H1 (cell line): ENCODE measurements at regions not wholly inside any gene's neighbourhood (a gene's known extent, or its start where the extent isn't known, plus 50 kb on each side); places are given as distances from the start of the nearest gene placed in this dataset.

Experiments
- ASH2L ChIP-seq: fragments of 200-600, 300-600 bp; sonication (generic); IDR thresholded peaks from one replicate; pipeline ENCODE4 v1.7.1; 2017; ENCODE audit warnings: low read length
- CHD1 ChIP-seq: IDR thresholded peaks from 2 replicates; pipeline ENCODE4 v1.6.1; 2012; ENCODE audit warnings: low read depth, low read length, improper control_type of control experiment
- JUND ChIP-seq: IDR thresholded peaks from 2 replicates; pipeline ENCODE4 v1.6.1; 2011; ENCODE audit warnings: mild to moderate bottlenecking, improper control_type of control experiment, low read length
- SIN3A ChIP-seq, 2 experiments: IDR thresholded peaks in 1 of 2; conservative IDR thresholded peaks in 1 of 2; 2 replicates each; pipeline ENCODE4 v1.6.1; 2011 to 2012; ENCODE audit warnings: low read length in 2 of 2, improper control_type of control experiment in 1 of 2, low read depth in 1 of 2, mild to moderate bottlenecking in 1 of 2
- TCF12 ChIP-seq: IDR thresholded peaks from 2 replicates; pipeline ENCODE4 v1.6.1; 2011; ENCODE audit warnings: low read depth, mild to moderate bottlenecking, low read length
- YY1 ChIP-seq: IDR thresholded peaks from 2 replicates; pipeline ENCODE4 v1.6.1; 2011; ENCODE audit warnings: low read depth, mild to moderate bottlenecking, low read length

DNA sequence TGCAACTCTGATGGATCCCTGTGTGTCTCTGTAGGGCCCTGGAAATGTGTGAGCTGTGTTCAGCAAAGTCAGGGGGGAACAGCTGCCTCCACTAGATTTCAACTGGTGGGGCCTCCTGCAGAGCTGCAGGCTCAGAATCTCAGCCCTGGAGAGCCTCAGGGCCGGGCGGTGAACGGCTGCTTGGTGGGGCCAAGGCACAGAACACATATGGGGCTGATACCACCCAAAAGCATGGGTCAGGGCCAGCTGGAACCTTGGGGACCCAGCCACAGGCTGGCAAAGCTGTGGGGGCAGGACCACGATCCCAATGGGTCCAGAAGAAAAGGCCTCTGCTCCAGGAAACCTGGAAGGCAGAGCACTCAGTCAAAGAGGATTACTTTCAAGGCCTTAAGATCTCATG is 878.5 kb downstream of the BCL11B start (continued):
- TF ChIP-seq TCF12 = no peak
- no peak for TF ChIP-seq ASH2L
- TF ChIP-seq JUND = no peak
- no peak for TF ChIP-seq SIN3A (conservative IDR thresholded peaks at IDR 0.05 in 1 of 2, IDR thresholded peaks at IDR 0.05 in 1 of 2; ENCODE audit: low read depth in 1 of 2, low read length in 2 of 2)
- TF ChIP-seq CHD1 = no peak
- no peak for TF ChIP-seq YY1
